GM19328 (cell line): ENCODE measurements at regions not wholly inside any gene's neighbourhood (a gene's known extent, or its start where the extent isn't known, plus 50 kb on each side); places are given as distances from the start of the nearest gene placed in this dataset.

Experiments
- ATAC-seq: cut with Tn5 transposase; IDR thresholded peaks from one replicate; pipeline ENCODE4 v1.9.1; 2021; ENCODE audit warnings: mild to moderate bottlenecking, moderate library complexity; ENCODE audit not compliant: unreplicated experiment

- no peak for ATAC-seq
Observed at GRCh38 chr15:85941186-85941855, 138.3 kb upstream of the AGBL1 start.

GRCh38 chr15:85942632-85943031 is 137.0 kb upstream of the AGBL1 start:
- no peak for ATAC-seq

DNA sequence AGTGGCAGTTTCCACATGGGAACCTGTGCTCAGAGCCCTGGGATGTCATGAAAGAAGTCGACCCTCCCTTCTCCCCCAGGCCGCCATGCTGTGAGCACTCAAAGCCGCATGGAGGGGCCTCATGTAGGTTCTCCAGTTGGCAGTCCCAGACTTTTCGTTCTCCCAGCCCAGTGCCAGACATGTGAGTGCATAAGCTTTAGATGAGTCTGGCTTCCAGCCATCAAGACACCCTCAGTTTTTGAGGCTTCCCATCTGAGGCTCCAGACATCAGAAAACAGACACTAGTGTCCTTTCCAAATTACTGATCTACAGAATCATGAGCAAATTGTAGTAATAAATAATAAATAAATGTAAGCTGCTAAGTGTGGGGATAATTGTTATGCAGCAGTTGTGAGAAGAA is 136.5 kb upstream of the AGBL1 start:
- ATAC-seq: no peak

DNA sequence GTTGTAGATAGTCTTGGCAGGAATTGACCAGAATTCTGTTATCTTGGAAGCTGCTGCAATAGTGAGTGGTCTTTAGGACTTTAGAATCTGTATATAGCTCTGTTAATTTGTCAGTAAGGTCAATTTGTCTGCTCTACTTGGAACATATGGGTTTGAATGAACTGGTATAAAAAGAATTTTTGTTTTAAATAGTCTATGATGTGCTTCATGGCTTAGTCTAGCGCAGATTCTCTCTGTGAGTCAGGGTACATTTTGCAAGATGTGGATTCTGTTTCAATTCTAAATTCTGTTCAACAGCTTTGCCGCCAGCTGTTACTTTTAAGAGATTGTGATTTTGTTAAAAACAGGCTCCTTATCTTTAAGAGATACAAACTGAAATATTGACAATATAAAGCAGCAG is 135.9 kb upstream of the AGBL1 start:
- ATAC-seq: no peak

DNA sequence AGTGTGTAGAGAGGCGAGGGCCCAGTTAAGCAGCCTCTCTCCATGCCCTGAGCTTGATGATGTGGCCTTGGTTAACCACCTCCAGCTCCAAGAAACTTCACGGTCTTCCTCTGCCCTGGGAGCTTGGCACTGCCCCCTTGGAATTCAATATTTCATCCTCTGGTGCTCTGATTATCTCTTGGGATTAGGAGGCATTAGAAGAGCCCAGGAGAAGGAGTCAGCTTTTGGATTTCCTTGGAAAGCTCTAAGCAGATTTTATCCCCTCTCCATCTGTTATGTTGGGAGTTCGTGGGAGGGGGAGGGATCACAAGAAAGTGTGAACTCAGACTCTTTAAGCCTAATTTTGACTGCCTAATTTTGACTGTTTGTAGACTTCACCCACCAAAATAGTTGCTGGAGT is 132.7 kb upstream of the AGBL1 start:
- ATAC-seq: no peak

DNA sequence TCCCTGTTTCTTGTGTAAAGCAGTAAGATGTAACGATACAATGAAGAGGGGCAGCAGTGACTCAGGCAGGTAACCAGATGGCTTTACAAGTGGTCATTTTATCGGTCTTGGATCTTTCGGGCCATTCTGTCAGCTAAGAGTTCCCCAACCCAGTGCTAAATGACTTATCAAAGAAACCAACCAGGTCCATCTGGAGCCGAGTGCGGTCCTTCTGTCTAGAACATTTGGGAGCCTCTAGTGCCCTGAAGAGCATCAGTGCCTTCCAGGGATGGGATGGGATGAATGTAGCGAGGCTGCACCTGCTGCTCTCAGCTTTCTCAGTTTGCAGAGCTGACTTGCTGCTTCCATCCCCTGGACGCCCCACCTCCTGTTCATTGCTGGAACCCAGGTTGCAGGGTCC is 131.7 kb upstream of the AGBL1 start:
- ATAC-seq: no peak

DNA sequence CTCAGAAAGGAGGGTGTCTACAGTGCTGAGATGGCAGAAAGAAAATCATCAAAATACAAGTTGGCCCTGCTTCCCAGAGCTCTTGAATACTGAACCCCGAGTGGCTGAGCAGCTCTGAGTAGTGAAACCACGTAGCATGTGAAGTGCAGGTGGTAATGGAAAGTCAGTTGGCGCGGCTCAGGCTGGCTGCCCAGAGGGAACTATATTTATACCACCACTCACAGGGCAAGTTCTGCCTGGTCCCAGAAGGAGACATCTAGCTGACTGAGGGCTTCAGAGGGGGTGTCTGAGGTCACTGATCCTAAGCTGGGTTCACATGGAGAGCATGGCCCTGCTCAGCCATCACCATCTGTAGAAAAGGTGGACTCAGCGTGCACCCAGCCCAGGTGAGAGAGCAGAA is 129.6 kb upstream of the AGBL1 start:
- ATAC-seq: peak; percentile 84

- no peak for ATAC-seq
Observed at GRCh38 chr15:85954586-85954985, 125.1 kb upstream of the AGBL1 start.

DNA sequence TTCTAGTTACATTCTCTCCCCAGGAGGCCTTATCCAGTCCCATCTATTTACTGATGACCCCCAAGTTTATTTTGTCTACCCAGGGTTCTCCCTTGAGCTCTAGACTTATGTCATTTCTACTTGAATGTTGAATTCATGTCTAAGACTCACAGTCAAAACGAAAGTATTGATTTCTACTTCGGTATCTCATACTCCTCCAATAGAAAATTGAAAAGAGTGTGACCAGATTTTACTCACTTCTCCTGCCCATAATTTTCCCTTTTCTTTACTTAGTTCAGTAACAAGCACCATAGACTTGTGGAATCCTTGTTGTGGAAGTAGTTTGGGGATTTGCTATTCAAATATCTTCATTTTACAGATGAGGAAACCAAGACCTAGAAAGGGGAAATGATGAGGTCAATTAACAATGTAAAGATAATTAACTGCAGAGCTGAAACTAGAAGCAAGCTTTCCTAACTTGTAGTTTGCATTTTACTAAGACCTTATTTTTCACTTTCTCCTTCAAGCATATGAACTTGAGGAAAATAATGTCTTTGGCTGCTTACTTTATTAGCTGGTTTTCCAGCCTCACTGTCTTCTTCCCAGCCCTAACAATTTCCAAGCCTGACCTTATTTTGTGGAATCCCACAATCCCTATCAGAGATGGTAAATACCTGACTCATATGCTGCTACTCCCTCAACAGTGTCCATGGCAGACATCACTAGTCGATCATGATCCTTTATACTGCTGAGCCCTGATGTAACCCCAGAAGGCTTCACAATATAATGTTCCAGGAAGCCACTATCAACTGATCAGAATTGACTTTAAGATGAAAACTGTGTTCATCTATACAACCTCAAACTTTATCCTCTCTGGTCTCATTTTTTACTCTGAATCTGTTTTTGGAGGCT is 123.9 kb upstream of the AGBL1 start:
- peak; percentile 79 for ATAC-seq

DNA sequence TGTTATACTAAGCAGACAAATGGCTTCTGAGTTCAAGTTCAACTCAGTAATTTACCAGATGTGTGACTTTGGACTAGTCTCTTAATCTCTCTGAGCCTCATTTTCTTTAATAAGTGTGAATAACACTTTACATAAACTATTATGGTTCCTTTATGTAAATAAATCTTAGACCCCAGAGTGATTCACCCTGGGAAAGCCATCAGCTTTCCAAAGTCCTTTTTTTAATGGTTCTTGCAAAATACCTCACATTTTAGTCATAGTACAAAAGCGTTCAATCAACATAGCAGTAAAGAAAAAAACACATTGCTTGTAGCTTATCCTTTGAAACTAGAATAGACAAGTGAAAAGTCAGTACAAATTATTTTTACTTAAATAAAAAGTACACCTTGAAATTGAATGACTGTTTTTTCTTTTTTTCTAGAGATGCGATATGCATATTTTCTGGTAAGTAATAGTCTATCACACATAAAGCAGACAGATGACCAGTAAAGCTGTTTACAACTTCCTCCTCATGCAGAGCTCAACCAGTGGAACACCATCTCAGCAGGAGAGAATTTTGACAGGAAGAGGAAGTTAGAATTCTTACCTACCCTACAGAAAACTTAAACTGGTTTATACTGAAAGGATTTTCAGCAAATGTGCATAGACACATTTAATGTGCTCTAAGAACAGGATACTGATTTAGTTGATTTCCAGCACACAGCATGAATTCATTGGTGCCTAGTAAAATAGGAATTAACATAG is 123.0 kb upstream of the AGBL1 start:
- ATAC-seq: no peak

DNA sequence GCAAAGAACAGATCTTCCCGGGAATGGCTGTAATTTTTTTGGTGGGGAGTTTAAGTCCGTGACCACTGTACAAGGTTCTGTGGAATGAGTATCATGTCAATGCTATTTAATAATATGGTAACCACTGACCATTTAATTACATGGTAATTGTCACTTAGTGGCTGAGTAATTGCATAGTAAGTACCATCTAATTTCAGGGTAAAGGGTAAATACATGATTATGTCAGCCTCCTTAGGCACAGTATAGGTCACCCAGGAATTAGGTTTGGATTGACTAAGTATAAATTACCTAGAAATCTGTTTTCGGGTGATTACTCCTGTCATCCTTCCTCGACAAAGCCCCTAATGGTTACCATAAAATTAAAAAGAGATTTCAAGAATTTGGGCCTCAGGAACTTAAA is 120.1 kb upstream of the AGBL1 start:
- ATAC-seq: no peak

- ATAC-seq: no peak
Observed at GRCh38 chr15:85960381-85960780, 119.3 kb upstream of the AGBL1 start.

- no peak for ATAC-seq
Observed at GRCh38 chr15:85961821-85962220, 117.8 kb upstream of the AGBL1 start.

DNA sequence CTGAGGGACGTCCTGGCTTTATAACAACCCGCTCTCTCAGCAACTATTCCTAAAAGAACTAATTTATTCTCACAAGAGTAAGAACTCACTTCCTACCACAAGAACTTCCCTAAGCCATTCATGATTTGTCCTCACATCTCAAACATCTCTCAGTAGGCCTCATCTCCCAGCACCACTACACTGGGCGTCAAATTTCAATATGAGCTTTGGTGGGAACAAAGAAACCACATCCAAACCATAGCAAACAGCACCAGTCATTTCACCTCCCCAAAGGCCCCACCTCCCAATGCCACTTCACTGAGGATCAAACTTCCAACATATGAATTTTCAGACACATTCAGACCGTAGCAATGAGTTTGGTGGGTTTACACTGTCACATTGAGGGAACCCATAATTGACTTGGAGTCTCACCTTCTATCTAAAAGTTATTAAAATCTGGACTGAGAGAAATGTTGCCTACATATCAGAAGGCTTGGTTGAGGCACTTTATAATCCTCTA is 116.4 kb upstream of the AGBL1 start:
- ATAC-seq: no peak

DNA sequence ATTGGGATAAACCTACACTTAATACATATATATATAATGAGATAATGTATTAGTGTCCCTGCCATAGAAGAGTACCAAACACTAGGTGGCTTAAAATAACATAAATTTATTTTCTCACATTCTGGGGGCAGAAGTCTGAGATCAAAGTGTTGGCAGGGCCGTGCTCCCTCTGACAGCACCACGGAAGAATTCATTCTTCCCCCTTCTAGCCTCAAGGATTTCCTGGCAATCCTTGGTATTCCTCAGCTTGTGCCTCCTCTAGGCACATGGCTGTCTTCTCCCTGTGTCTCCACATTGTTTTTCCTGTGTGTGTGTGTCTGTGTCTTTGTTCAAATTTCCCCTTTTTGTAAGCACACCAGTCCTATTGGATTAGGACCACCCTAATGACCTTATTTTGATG is 115.2 kb upstream of the AGBL1 start:
- ATAC-seq: no peak

GRCh38 chr15:85967553-85967952 is 112.1 kb upstream of the AGBL1 start:
- no peak for ATAC-seq

- no peak for ATAC-seq
Observed at GRCh38 chr15:85972805-85973540, 106.7 kb upstream of the AGBL1 start.

DNA sequence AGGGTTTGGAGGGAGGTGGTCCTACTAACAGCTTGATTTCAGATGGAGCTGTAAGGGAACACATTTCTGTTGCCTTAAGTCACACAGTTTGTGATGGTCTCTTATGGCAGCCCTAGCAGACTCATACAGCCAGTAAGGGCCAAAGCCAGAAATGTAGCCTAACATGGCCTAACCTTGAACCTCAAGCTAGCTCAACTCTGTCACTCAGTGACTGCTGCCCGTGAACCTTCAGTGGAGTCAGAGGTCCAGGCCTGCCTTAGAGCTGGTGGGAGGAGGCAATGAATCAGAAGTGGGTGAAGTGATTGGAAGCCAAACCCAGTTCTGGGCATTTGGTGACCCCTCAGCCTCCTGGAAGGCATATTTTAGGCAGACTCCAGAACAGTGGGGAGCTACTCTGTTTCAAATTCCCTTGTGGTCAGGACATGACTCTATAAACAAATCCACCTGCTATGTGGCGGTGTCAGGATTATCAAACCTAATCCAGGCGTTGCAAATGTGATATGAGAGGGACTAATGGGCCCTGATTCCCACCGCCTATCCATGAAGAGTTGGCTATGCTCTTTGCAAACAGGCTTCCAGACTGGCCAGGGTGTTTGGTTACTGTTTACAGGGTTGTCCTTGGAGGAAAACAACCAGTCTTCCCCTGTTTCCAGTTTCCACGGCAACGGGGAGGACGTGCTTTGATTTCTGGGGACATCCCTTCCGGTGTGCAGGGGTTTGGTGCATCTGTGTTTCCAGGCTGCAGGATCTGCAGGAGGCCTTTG is 105.9 kb upstream of the AGBL1 start:
- ATAC-seq: no peak

DNA sequence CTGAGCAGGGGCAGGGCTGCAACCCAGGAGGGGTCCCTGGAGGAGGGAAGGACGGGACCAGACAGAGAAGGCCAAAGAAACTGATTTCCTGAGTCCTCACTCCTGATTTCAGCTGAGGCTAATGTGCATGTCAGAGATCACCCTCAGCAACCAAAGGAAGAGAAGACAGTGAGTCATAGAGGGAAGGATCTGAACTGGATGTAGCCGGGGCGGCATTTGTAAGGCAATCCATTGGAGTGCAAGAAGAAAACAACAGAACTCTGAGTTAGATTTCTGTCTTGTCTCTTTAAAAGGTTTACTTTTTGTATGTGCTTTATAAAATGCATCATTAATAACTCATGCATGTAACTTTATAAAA is 105.3 kb upstream of the AGBL1 start:
- ATAC-seq: no peak

DNA sequence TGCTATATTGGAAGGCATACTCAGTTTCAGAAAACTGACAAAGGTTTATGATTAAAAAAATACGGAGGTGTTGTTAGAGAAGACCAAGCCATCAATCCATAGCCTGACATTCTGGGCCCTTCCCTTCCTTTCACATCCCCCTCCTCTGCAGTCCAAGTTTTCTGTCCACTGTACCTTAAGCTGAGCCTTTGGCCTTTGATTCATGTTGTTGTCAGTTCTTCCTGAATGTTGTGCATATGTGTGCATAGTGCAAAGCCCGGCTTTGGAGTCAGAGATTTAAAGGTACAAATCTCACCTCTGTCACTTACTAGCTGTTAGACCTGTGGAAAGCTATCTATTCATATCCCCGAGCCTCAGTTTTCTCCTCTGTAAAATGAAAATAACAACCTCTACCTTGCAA is 104.9 kb upstream of the AGBL1 start:
- no peak for ATAC-seq
